ENCODE measurements at regions not wholly inside any gene's neighbourhood (a gene's known extent, or its start where the extent isn't known, plus 50 kb on each side); places are given as distances from the start of the nearest gene placed in this dataset.

- no peak for DNase-seq (ENCODE audit: extremely low spot score)
- no peak for TF ChIP-seq CTBP1 (IDR thresholded peaks at IDR 0.05; ENCODE audit: borderline replicate concordance)
- TF ChIP-seq FOXA1 (IDR thresholded peaks at IDR 0.05): no peak
- no peak for TF ChIP-seq ZNF384 (IDR thresholded peaks at IDR 0.05)
- TF ChIP-seq FOXK2 (IDR thresholded peaks at IDR 0.05): no peak
- TF ChIP-seq TARDBP (IDR thresholded peaks at IDR 0.05): no peak
- no peak for TF ChIP-seq ARNT (IDR thresholded peaks at IDR 0.05)
- TF ChIP-seq FOXM1 (IDR thresholded peaks at IDR 0.05; ENCODE audit: borderline replicate concordance): no peak
- ChIA-PET POLR2A (no interaction called here), CTCF (no interaction called here)
These were observed 327.5 kb upstream of the POGK start for GRCh38 chr1:166511761-166512160.

GRCh38 chr1:166514067-166514466, 325.2 kb upstream of the POGK start:
- ChIA-PET CTCF (no interaction called here), POLR2A (no interaction called here)
- TF ChIP-seq SUZ12 (IDR thresholded peaks at IDR 0.05) (no peak), ELF4 (IDR thresholded peaks at IDR 0.05) (no peak), TARDBP (IDR thresholded peaks at IDR 0.05) (no peak), ZNF384 (IDR thresholded peaks at IDR 0.05) (no peak), CTBP1 (IDR thresholded peaks at IDR 0.05; ENCODE audit: borderline replicate concordance) (no peak), FOXA1 (IDR thresholded peaks at IDR 0.05) (no peak)
- no peak for DNase-seq (ENCODE audit: extremely low spot score)

- DNase-seq (ENCODE audit: extremely low spot score): no peak
- TF ChIP-seq LEF1 (IDR thresholded peaks at IDR 0.05; ENCODE audit: borderline replicate concordance): no peak
- no peak for TF ChIP-seq ELF4 (IDR thresholded peaks at IDR 0.05)
- no peak for TF ChIP-seq SP1 (IDR thresholded peaks at IDR 0.05)
- no peak for TF ChIP-seq FOXK2 (IDR thresholded peaks at IDR 0.05)
- TF ChIP-seq FOXM1 (IDR thresholded peaks at IDR 0.05; ENCODE audit: borderline replicate concordance): no peak
- TF ChIP-seq L3MBTL2 (conservative IDR thresholded peaks at IDR 0.05): no peak
- TF ChIP-seq, protein P1, sequence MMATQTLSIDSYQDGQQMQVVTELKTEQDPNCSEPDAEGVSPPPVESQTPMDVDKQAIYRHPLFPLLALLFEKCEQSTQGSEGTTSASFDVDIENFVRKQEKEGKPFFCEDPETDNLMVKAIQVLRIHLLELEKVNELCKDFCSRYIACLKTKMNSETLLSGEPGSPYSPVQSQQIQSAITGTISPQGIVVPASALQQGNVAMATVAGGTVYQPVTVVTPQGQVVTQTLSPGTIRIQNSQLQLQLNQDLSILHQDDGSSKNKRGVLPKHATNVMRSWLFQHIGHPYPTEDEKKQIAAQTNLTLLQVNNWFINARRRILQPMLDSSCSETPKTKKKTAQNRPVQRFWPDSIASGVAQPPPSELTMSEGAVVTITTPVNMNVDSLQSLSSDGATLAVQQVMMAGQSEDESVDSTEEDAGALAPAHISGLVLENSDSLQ (IDR thresholded peaks at IDR 0.05): no peak
- TF ChIP-seq TARDBP (IDR thresholded peaks at IDR 0.05): no peak
- no peak for TF ChIP-seq FOXA1 (IDR thresholded peaks at IDR 0.05)
- no peak for TF ChIP-seq SUZ12 (IDR thresholded peaks at IDR 0.05)
- ChIA-PET CTCF (no interaction called here), POLR2A (no interaction called here)
These were observed 311.5 kb upstream of the POGK start for GRCh38 chr1:166527752-166528151.

DNA sequence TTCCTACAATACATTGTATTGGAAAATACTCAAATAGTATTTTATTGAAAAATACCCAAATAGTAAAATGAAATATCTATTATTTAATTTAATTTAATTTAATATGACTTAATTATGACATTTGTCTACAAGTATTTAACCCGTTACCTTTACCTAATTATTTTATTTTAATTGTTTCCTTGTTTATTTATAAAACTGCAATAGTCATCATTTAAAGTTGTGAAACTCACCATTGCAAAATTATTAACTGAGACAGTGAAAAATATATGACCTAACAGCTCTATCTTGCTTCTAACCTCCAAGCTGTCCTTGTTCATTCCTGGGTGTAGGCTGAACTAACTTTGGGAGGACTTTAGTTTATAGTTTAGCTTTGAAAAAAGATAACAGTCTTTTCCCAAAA, 300.6 kb upstream of the POGK start:
- POLR2A ChIA-PET: no interaction called here
- CTCF ChIA-PET: no interaction called here

GRCh38 chr1:166544036-166544435, 295.2 kb upstream of the POGK start:
- TF ChIP-seq SP1 (IDR thresholded peaks at IDR 0.05): no peak
- no peak for TF ChIP-seq L3MBTL2 (conservative IDR thresholded peaks at IDR 0.05)
- no peak for TF ChIP-seq ELF4 (IDR thresholded peaks at IDR 0.05)
- no peak for TF ChIP-seq HDGF (IDR thresholded peaks at IDR 0.05; ENCODE audit: borderline replicate concordance)
- TF ChIP-seq FOXA1 (IDR thresholded peaks at IDR 0.05): no peak
- no peak for TF ChIP-seq NFRKB (IDR thresholded peaks at IDR 0.05)
- TF ChIP-seq LEF1 (IDR thresholded peaks at IDR 0.05; ENCODE audit: borderline replicate concordance): no peak
- TF ChIP-seq FOXM1 (IDR thresholded peaks at IDR 0.05; ENCODE audit: borderline replicate concordance): no peak
- ChIA-PET CTCF (interaction anchor here (0.6 kb wide), 1 partner anchor 516 kb away, joined by 3 read pairs; no protein-coding TSS in a partner anchor), POLR2A (no interaction called here)
- DNase-seq (ENCODE audit: extremely low spot score): no peak

More for the DNA sequence above, 300.6 kb upstream of the POGK start:
- no peak for DNase-seq (ENCODE audit: extremely low spot score)
- TF ChIP-seq SP1 (IDR thresholded peaks at IDR 0.05) (no peak), ELF4 (IDR thresholded peaks at IDR 0.05) (no peak), FOXA1 (IDR thresholded peaks at IDR 0.05) (no peak), L3MBTL2 (conservative IDR thresholded peaks at IDR 0.05) (no peak), FOXM1 (IDR thresholded peaks at IDR 0.05; ENCODE audit: borderline replicate concordance) (no peak), BHLHE40 (IDR thresholded peaks at IDR 0.05; ENCODE audit: borderline replicate concordance) (no peak), LEF1 (IDR thresholded peaks at IDR 0.05; ENCODE audit: borderline replicate concordance) (no peak), TARDBP (IDR thresholded peaks at IDR 0.05) (no peak), SUZ12 (IDR thresholded peaks at IDR 0.05) (no peak), CTBP1 (IDR thresholded peaks at IDR 0.05; ENCODE audit: borderline replicate concordance) (no peak), HDGF (IDR thresholded peaks at IDR 0.05; ENCODE audit: borderline replicate concordance) (no peak), ZNF384 (IDR thresholded peaks at IDR 0.05) (no peak), NFRKB (IDR thresholded peaks at IDR 0.05) (no peak), ARNT (IDR thresholded peaks at IDR 0.05) (no peak), FOXK2 (IDR thresholded peaks at IDR 0.05) (no peak)
- TF ChIP-seq, protein P1 (IDR thresholded peaks at IDR 0.05): no peak

- TF ChIP-seq FOXM1 (IDR thresholded peaks at IDR 0.05; ENCODE audit: borderline replicate concordance): no peak
- TF ChIP-seq, protein P1 (IDR thresholded peaks at IDR 0.05): no peak
- TF ChIP-seq LEF1 (IDR thresholded peaks at IDR 0.05; ENCODE audit: borderline replicate concordance): no peak
- TF ChIP-seq HDGF (IDR thresholded peaks at IDR 0.05; ENCODE audit: borderline replicate concordance): no peak
- no peak for TF ChIP-seq NFRKB (IDR thresholded peaks at IDR 0.05)
- TF ChIP-seq ZNF384 (IDR thresholded peaks at IDR 0.05): no peak
- TF ChIP-seq FOXK2 (IDR thresholded peaks at IDR 0.05): no peak
- CTCF ChIA-PET: interaction anchor here (0.6 kb wide), 1 partner anchor 515 kb away, joined by 3 read pairs; no protein-coding TSS in a partner anchor
- no peak for DNase-seq (ENCODE audit: extremely low spot score)
- POLR2A ChIA-PET: no interaction called here
These were observed 294.7 kb upstream of the POGK start for GRCh38 chr1:166544561-166544960.

DNA sequence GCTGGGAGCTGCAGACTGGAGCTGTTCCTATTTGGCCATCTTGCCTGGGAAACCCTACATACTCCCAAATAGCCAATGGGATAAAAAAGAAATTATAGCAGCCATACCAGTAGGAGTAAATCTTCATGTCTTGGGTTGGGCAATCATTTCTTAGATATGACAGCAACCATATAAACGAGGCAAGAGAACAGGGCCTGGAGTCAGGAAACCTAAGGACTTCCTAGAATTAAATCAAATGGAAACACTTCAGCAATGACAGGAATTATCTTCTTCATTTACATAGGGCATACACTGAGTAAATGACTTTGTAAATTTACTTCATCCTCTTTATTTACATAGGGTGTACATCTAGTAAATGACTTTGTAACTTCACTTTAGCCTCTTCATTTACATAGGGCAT, 286.6 kb upstream of the POGK start:
- ChIA-PET POLR2A (no interaction called here), CTCF (no interaction called here)
- TF ChIP-seq ELF4 (IDR thresholded peaks at IDR 0.05) (no peak), LEF1 (IDR thresholded peaks at IDR 0.05; ENCODE audit: borderline replicate concordance) (no peak), CTBP1 (IDR thresholded peaks at IDR 0.05; ENCODE audit: borderline replicate concordance) (no peak), HDGF (IDR thresholded peaks at IDR 0.05; ENCODE audit: borderline replicate concordance) (no peak), ZNF384 (IDR thresholded peaks at IDR 0.05) (no peak), FOXK2 (IDR thresholded peaks at IDR 0.05) (no peak), BHLHE40 (IDR thresholded peaks at IDR 0.05; ENCODE audit: borderline replicate concordance) (no peak), ARNT (IDR thresholded peaks at IDR 0.05) (no peak), SUZ12 (IDR thresholded peaks at IDR 0.05) (no peak), NFRKB (IDR thresholded peaks at IDR 0.05) (no peak), TARDBP (IDR thresholded peaks at IDR 0.05) (no peak), SP1 (IDR thresholded peaks at IDR 0.05) (no peak), FOXA1 (IDR thresholded peaks at IDR 0.05) (no peak), FOXM1 (IDR thresholded peaks at IDR 0.05; ENCODE audit: borderline replicate concordance) (no peak), L3MBTL2 (conservative IDR thresholded peaks at IDR 0.05) (no peak)
- TF ChIP-seq, protein P1 (IDR thresholded peaks at IDR 0.05): no peak
- no peak for DNase-seq (ENCODE audit: extremely low spot score)
